ENCODE measurements at regions not wholly inside any gene's neighbourhood (a gene's known extent, or its start where the extent isn't known, plus 50 kb on each side); places are given as distances from the start of the nearest gene placed in this dataset.
A peak's percentile ranks its signal among the peaks of the same experiment; 100 is the strongest.

DNA sequence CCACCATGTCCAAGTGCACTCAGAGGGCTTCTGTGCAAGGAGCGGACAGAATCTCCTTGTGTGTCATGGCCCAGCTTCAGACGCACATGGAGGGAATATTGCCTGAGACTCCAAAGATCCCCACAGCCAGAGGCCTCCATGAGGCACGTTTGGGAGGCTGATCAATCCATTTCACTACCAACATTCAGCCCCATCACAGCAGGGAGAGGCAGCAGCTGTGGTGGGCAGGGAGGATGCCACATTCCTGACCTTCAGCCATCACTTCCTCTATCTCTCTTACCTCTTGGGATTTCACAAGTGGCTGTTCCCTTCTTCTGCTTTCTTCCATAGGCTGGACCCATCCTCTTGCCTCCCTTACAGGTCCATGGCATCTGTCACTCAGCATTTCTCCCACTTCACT is 82.4 kb upstream of the MBNL2 start:
- DNase-seq = no peak

DNA sequence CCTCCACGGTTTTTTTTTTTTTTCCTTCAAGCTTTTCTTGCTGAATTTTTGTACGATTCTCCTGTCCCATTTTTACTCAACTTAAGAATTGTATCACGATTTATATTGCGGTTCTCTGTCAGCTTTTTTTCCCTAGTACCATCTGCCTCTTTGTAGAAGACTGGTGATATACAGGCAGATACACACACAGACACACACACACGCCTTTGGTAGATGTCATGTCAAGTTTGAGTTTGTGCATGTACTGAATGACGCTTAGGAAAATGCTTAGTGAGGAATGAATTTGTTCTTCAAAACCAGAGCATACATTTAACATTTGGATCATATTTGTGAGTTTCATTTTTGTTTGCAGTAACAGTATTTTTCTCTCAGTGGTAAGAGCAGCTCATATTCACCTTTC is 82.0 kb upstream of the MBNL2 start:
- DNase-seq = no peak

DNA sequence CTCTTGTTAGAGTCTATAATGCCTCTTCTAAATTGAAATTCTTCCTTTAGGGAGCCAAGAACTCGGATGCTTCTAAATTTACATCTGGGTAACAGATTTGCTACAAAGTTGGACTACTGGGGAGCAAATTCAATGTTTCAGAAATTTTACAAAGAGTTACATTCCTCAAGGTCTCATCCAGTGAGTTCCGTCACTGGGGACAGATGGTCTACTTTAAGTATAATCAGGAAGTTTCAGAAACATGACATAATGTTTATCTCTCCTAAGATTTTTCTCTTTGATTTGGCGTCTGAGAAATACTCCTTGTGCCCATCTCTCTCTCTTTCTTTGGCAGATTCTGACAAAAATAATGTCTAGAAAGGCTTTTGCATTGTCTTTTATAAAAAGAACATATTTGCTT is 81.5 kb upstream of the MBNL2 start:
- DNase-seq = no peak

DNA sequence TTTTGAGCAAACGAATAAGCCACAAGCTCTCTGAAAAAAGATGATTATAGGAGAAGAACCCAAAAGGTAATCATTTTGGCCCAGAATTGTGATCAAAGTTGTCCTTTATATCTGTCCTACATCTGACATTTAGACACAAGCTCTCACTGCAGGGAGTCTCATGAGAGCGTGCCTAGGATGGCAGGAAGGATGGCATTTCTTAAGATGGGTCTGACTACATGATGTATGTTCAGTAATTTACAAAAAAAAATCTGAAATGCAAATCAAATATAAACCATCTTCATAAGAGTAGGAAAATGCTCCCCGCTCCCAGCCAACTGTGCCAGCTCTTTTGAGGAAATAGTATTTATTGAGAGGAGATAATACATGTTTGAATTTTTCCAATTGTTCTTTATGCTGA is 81.0 kb upstream of the MBNL2 start:
- no peak for DNase-seq

DNA sequence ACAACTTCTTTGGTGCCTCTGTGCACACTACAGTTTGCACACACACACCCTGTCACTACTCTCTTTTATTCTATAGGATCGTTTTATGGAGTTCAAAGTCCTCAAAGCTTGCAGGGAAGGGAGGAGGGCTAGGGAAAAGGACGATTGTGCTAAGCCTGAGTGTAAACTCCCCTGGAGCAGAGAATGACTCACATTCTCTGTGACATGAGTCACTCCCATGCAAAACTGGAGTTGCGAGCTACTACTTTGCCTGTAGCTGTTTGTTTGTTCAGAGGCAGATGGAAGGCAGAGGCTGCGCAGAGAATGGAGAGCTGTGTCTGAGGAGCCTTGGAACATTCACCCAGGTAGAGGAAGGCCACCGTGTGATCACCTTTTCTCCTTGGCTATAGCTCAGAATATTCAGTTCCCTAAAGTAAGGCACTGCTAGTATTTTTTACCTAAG is 80.5 kb upstream of the MBNL2 start:
- no peak for DNase-seq

DNA sequence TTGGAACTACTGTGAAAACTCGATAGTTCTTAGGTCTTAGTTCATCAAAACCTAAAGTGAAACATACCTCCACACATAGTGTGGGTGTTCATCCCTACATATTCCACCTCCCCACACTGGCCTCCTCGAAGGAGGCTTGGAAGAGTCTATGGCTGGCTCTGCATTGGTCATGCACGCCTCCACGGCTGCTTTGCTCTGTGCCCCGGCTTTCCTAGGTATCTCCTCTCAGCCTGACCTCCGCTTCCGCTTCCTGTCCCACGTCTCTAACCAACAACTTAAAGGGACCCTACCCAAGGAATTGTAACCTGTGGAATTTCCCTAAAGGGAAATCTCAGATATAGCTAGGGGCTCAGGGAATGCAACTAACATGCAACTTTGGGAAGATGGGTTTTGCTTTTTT is 79.7 kb upstream of the MBNL2 start:
- DNase-seq = peak; percentile 4

DNA sequence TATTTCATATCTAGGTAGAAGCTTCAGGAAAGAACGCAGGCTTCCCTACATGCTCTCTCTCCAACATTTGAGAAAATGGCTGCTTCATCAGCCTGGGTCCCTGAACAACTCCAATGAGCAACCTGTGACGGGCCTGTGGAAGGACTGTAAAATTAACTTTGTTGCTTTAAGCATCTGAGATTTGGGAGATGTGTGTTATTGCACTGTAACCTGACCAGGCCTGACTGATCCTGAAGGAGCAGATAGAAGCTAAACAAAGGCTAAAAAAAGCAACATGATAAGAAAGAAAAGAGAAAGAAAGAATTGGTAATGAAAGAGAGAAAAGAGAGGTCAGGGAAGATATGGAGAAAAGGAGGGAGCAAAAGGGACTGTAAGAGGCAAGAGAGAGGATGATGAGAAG is 77.1 kb upstream of the MBNL2 start:
- no peak for DNase-seq

DNA sequence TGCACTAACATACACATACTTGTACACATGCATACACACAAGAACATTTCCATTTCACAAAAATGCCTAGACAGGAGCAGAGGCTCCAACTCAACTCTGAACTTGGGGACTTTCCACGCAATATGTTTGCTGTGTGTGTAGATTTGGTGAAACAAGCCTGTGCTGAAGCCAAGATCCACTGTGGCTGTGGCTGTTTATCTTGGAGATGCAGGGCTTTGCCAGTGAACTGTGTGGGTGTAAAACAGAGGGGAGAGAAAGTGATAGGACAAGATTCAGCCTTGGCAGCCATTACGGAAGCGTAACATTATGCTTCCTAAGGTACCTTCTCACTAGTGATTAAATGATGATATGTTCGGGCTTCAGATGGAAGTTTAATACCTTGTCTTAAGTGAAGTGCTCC is 73.2 kb upstream of the MBNL2 start:
- DNase-seq = no peak

DNA sequence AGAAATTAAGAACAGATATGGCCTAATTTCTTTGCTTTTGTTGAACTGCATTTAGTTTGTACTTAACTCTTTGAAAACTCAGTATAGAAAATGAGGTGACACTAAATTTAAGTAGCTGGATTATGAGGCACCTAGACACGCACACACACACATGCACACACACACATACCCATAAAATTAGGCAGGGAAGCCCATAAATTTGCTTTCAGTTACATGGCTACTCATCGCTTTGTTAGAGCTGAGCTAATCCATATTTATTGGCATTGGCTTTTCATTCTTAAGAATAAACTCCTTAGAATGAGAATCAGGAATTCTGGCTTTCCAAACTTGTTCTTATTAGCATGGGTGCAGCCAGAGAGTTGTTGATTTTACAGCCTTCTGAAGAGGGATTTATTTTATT is 61.7 kb upstream of the MBNL2 start:
- no peak for DNase-seq

DNA sequence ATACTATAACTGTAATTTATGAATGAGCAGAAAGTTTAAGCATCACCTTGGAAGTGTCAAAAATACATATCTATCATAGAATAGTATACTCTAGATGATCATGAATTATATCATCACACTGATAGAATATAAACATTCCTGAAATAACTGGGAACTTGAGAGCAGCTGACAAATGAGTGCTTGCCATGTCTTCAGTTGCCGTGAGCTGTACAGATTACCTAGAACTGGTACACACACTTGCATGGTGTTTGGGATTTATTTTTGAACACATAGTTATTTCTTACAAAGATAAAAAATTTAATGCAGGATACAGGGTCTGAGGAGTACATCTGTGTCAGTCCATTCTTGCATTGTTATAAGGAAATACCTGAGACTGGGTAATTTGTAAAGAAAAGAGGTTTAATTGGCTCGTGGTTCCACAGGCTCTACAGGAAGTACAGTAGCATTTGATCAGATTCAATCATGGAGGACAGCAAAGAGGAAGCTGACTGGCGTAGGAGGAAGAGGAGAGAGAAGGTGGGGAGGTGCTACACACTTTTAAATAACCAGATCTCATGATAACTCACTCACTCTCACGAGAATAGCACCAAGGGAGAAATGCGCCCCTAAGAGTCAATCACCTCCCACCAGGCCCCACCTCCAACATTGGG is 60.4 kb upstream of the MBNL2 start:
- no peak for DNase-seq

DNA sequence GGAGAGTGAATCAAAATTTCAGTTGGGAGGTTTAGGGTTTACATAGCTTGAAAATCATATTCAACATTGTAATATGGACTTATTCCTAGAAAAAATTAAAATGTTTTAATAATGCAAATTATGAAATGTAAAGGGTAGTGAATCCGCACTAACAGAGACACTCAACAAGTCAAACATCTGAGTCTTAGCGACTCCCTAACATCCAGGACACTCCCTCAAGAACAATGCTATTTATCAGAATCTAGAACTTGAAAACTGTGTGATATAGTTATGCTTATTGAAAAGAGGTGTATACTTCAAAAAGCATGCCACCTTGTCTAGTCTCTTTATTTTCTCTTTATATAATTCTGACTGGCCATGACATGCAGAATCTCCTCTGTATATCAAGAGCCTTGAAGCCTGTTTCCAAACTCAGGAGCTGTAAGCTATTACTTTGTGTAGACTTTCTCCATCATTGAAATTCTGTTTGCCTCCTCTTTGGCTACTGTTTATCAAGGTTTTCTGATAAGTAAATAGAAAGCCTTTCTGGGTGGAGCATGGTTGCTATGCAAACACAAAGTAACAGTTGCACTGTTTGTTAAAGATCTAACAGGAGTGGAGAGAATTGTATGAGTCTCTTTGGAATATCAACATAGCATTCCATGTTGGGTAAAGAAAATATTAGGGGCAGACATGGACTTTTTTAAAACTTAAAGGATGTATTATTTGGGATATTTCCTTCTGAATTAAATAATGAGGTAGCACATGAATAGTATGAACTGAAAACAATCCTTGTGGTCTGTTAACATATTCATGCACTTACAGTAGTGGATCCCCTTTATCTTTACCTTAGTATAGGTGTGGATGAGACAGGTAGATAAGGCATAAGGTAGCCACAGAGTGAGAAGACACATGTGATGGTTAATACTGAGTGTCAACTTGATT is 56.4 kb upstream of the MBNL2 start:
- DNase-seq = no peak

DNA sequence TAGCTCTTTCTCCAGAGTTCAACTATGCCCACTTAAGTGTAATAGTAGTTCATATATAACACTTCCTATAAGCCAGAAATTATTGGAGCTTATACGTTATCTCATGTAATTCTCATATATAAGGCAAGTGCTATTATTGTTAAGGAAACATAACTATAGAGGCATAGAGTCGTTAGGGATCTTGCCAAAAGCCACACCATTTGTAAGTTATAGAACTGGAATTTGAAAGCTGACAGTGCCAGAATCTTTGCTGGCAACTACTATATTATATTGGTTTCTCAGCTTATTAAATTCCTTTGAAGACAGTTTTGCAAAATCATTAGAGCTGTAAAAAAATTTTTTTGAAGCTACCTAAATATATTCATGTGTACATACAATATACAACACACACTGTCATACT is 51.0 kb upstream of the MBNL2 start:
- no peak for DNase-seq

Data from RPMI8226 (cell line).